Stimulated activated CD8-positive, alpha-beta memory T cell treated with anti-CD3 and anti-CD28 coated beads, Interleukin-2, amount 100 ng/mL, for 48 hours (primary cell): ENCODE measurements at regions not wholly inside any gene's neighbourhood (a gene's known extent, or its start where the extent isn't known, plus 50 kb on each side); places are given as distances from the start of the nearest gene placed in this dataset.
"Not testable (repeated sequence)": the region's sequence is repeated elsewhere in the genome, so short reads cannot be mapped to it uniquely, and the experiment has no call there.

Experiments
- DNase-seq, 2 donors: peaks; one replicate each; pipeline ENCODE4 v3.0.0-alpha.2; 2020; ENCODE audit warnings: low read depth in 2 of 2

GRCh38 chr10:35898716-35899440 lies 256.8 kb upstream of the FZD8 start:
- no peak for DNase-seq

- DNase-seq: no peak
Observed at GRCh38 chr10:35896001-35896400, 253.9 kb upstream of the FZD8 start.

GRCh38 chr10:35895331-35895730 lies 253.2 kb upstream of the FZD8 start:
- DNase-seq: no peak

- no peak for DNase-seq
Observed at GRCh38 chr10:35892526-35892925, 250.4 kb upstream of the FZD8 start.

GRCh38 chr10:35890676-35891495 lies 248.8 kb upstream of the FZD8 start:
- DNase-seq: no peak

- no peak for DNase-seq
Observed at GRCh38 chr10:35889971-35890675, 248.0 kb upstream of the FZD8 start.

GRCh38 chr10:35889226-35889625 lies 247.1 kb upstream of the FZD8 start:
- DNase-seq: no peak

GRCh38 chr10:35888400-35888799 lies 246.3 kb upstream of the FZD8 start:
- no peak for DNase-seq

GRCh38 chr10:35887685-35888084 lies 245.6 kb upstream of the FZD8 start:
- no peak for DNase-seq

GRCh38 chr10:35885076-35885475 lies 243.0 kb upstream of the FZD8 start:
- no peak for DNase-seq

GRCh38 chr10:35884657-35885071 lies 242.6 kb upstream of the FZD8 start:
- no peak for DNase-seq

GRCh38 chr10:35882422-35883150 lies 240.5 kb upstream of the FZD8 start:
- no peak for DNase-seq

GRCh38 chr10:35881320-35881719 lies 239.2 kb upstream of the FZD8 start:
- DNase-seq: no peak

GRCh38 chr10:35876248-35876647 lies 234.2 kb upstream of the FZD8 start:
- no peak for DNase-seq

- no peak for DNase-seq
Observed at GRCh38 chr10:35875016-35875676, 233.1 kb upstream of the FZD8 start.

- no peak for DNase-seq
Observed at GRCh38 chr10:35874311-35875015, 232.4 kb upstream of the FZD8 start.

- no peak for DNase-seq
Observed at GRCh38 chr10:35872671-35873070, 230.6 kb upstream of the FZD8 start.

GRCh38 chr10:35870665-35871310 lies 228.7 kb upstream of the FZD8 start:
- DNase-seq: no peak

- DNase-seq: not testable (repeated sequence)
Observed at GRCh38 chr10:35858676-35859283, 216.7 kb upstream of the FZD8 start.

- no peak for DNase-seq
Observed at GRCh38 chr10:35857860-35858259, 215.8 kb upstream of the FZD8 start.
